HepG2 (cell line): ENCODE measurements at regions not wholly inside any gene's neighbourhood (a gene's known extent, or its start where the extent isn't known, plus 50 kb on each side); places are given as distances from the start of the nearest gene placed in this dataset.

Experiments
- ATAC-seq: fragments of 200-7000 bp; cut with Tn5 transposase; 3 replicates; pipeline ENCODE4 v1.9.1; 2020; ENCODE audit warnings: mild to moderate bottlenecking, moderate library complexity
- BruUV-seq: library from RNA; stranded (reverse); fragments of 400-500 nt; replicated peaks from 2 replicates; lab custom pipeline; 2021; lab: Mats Ljungman, UMichigan
- CTCF ChIA-PET: fragments of 300-600 bp; formaldehyde crosslinking; extraction: SDS; loops from one replicate; lab custom pipeline; 2021; ENCODE audit warnings: low total read pairs, inconsistent platforms, low intra/inter-chr PET ratio; lab: Yijun Ruan, JAX
- POLR2A ChIA-PET: fragments of 350-600 bp; sonication (Branson Sonifier 250); formaldehyde crosslinking; loops from one replicate; lab custom pipeline; 2020; ENCODE audit warnings: antibody characterized with exemption, inconsistent platforms; lab: Yijun Ruan, JAX
- DNase-seq: peaks from one replicate; pipeline ENCODE4 v3.0.0-alpha.2; 2015; ENCODE audit warnings: low spot score
- FAIRE-seq: peaks from 3 replicates; lab custom pipeline; 2011; peaks lifted over from hg19 to GRCh38; lab: Jason Lieb, UNC
- H2AFZ ChIP-seq: one replicate; pipeline ENCODE4 v1.6.1; 2011; ENCODE audit warnings: low read length, inconsistent platforms
- H3K27ac ChIP-seq: fragments of 300-600 bp; 3 replicates; pipeline ENCODE4 v1.8.0; 2011; ENCODE audit warnings: mixed run types, mild to moderate bottlenecking, mixed read lengths, low read length, inconsistent platforms; ENCODE audit not compliant: insufficient read depth; ENCODE audit errors: extremely low read length
- H3K27me3 ChIP-seq, 2 experiments: fragments of 200-600 bp in 1 of 2; 2 replicates in 1 of 2; 3 replicates in 1 of 2; pipeline versions ENCODE4 v1.6.0 to v1.8.0; 2011; ENCODE audit warnings: low read length in 2 of 2, mild to moderate bottlenecking in 2 of 2, moderate library complexity in 2 of 2, inconsistent platforms in 1 of 2; ENCODE audit not compliant: insufficient read depth in 2 of 2, control insufficient read depth in 1 of 2
- H3K36me3 ChIP-seq, 2 experiments: fragments of 200-600 bp in 1 of 2; replicated peaks in 1 of 2; 2 replicates in 1 of 2; 3 replicates in 1 of 2; pipeline versions ENCODE4 v1.5.1 to v1.8.0; 2011; ENCODE audit warnings: low read length in 2 of 2, inconsistent platforms in 1 of 2; ENCODE audit not compliant: insufficient read depth in 2 of 2, control insufficient read depth in 1 of 2
- H3K4me1 ChIP-seq: 2 replicates; pipeline ENCODE4 v1.5.1; 2012; ENCODE audit warnings: low read length, inconsistent platforms; ENCODE audit not compliant: insufficient read depth
- H3K4me2 ChIP-seq: 2 replicates; pipeline ENCODE4 v1.6.0; 2011; ENCODE audit warnings: low read depth, low read length, inconsistent platforms
- H3K4me3 ChIP-seq, 3 experiments: fragments of 200-600 bp in 1 of 3; sonication (generic), shearing (Covaris generic) in 1 of 3; replicated peaks in 1 of 3; 2 replicates each; pipeline ENCODE4 v1.5.1; 2011 to 2016; ENCODE audit warnings: low read length in 3 of 3, inconsistent platforms in 2 of 3, low read depth in 2 of 3, mild to moderate bottlenecking in 2 of 3, control low read depth in 1 of 3, mixed read lengths in 1 of 3; ENCODE audit not compliant: insufficient read depth in 1 of 3
- H3K79me2 ChIP-seq: one replicate; pipeline ENCODE4 v1.6.1; 2011; ENCODE audit warnings: low read length, inconsistent platforms; ENCODE audit not compliant: insufficient read depth
- H3K9ac ChIP-seq: 2 replicates; pipeline ENCODE4 v1.6.0; 2011; ENCODE audit warnings: mild to moderate bottlenecking, low read depth, low read length, inconsistent platforms; ENCODE audit not compliant: insufficient read depth
- H3K9me3 ChIP-seq: 2 replicates; pipeline ENCODE4 v1.5.1; 2012; ENCODE audit warnings: mild to moderate bottlenecking, low read length
- H4K20me1 ChIP-seq: 2 replicates; pipeline ENCODE4 v1.6.0; 2011; ENCODE audit warnings: inconsistent platforms, mild to moderate bottlenecking, low read length, moderate library complexity; ENCODE audit not compliant: insufficient read depth
- EHMT2 ChIP-seq: fragments of 200-600 bp; sonication (generic); IDR thresholded peaks from 2 replicates; pipeline ENCODE4 v1.7.0; 2017; ENCODE audit warnings: antibody characterized with exemption, low read depth, low read length, borderline replicate concordance
- MYC ChIP-seq: sonication (generic); formaldehyde crosslinking; IDR thresholded peaks from 2 replicates; pipeline ENCODE4 v1.9.0; 2021; ENCODE audit warnings: missing genetic modification reagents, borderline replicate concordance
- ZNF616 ChIP-seq: sonication (generic); formaldehyde crosslinking; IDR thresholded peaks from 2 replicates; pipeline ENCODE4 v1.5.0; 2020; ENCODE audit warnings: low read depth, mild to moderate bottlenecking, missing genetic modification reagents
- ZNF891 ChIP-seq: sonication (generic); formaldehyde crosslinking; IDR thresholded peaks from 2 replicates; pipeline ENCODE4 v1.5.0; 2020; ENCODE audit warnings: mild to moderate bottlenecking, missing genetic modification reagents
- WGBS: methylation state at CpG from one replicate; pipeline ENCODE4 v1.1.6; 2017; ENCODE audit warnings: low lambda C conversion rate; 5-methylcytosine and 5-hydroxymethylcytosine counted together
- in situ Hi-C: cut with HindIII; loops from 2 replicates; pipeline ENCODE4 v1.10.0; 2017; ENCODE audit warnings: low pct_unique_long_range_greater_than_20kb; ENCODE audit not compliant: extremely low pct_ligation_motif_present
- intact Hi-C: fragments of 100-400 bp; cut with micrococcal nuclease; formaldehyde crosslinking; loops from one replicate; pipeline ENCODE4 v1.10.0; 2022; ENCODE audit not compliant: unreplicated experiment
- TF ChIP-seq, protein P1 (sequence below): sonication (generic); formaldehyde crosslinking; IDR thresholded peaks from 2 replicates; pipeline ENCODE4; 2020; ENCODE audit warnings: missing genetic modification reagents, mild to moderate bottlenecking, borderline replicate concordance
- TF ChIP-seq, protein P2 (sequence below): sonication (generic); formaldehyde crosslinking; IDR thresholded peaks from 2 replicates; pipeline ENCODE4 v1.5.0; 2020; ENCODE audit warnings: mild to moderate bottlenecking, missing genetic modification reagents

DNA sequence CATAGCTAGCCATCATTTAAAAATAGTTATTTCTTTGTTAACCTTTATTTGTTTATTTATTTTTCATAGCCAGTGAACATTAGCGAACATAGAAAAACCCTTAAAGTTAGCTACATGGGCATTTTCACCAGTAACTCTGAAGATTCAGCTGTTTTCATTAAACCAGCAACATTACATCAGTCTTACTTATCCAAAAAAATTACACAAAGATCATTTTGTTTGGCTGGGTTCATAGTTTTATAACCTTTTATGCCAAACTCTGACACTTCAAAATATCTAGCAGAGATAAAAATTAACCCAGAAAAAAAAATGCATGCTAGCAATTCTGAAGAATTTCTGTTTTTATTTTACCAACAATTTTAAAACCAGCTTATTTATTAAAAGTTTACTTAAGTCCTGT lies 784.1 kb downstream of the PCDH18 start:
- in situ Hi-C loops = no loop called here
- Histone ChIP-seq H3K9me3 (no peaks in the 10 kb centered on the region), H3K4me2 (no peak overlapping the region), H3K27me3 (no peaks in the 10 kb centered on the region), H4K20me1 (no peaks in the 10 kb centered on the region), H3K27ac (no peak overlapping the region), H3K4me3 (no peak overlapping the region), H3K36me3 (no peaks in the 10 kb centered on the region), H3K4me1 (no peaks in the 10 kb centered on the region), H3K79me2 (no peaks in the 10 kb centered on the region), H3K9ac (no peak overlapping the region), H2AFZ (no peak overlapping the region)
- ATAC-seq (no peak), FAIRE-seq (no peak), DNase-seq (no peak)
- BruUV-seq = no TSS peak
- POLR2A ChIA-PET = no interaction called here
- no peak for TF ChIP-seq ZNF616 (CRISPR knock-in tag)
- no peak for TF ChIP-seq ZNF891 (CRISPR knock-in tag)
- TF ChIP-seq EHMT2 = no peak
- TF ChIP-seq, protein P1, sequence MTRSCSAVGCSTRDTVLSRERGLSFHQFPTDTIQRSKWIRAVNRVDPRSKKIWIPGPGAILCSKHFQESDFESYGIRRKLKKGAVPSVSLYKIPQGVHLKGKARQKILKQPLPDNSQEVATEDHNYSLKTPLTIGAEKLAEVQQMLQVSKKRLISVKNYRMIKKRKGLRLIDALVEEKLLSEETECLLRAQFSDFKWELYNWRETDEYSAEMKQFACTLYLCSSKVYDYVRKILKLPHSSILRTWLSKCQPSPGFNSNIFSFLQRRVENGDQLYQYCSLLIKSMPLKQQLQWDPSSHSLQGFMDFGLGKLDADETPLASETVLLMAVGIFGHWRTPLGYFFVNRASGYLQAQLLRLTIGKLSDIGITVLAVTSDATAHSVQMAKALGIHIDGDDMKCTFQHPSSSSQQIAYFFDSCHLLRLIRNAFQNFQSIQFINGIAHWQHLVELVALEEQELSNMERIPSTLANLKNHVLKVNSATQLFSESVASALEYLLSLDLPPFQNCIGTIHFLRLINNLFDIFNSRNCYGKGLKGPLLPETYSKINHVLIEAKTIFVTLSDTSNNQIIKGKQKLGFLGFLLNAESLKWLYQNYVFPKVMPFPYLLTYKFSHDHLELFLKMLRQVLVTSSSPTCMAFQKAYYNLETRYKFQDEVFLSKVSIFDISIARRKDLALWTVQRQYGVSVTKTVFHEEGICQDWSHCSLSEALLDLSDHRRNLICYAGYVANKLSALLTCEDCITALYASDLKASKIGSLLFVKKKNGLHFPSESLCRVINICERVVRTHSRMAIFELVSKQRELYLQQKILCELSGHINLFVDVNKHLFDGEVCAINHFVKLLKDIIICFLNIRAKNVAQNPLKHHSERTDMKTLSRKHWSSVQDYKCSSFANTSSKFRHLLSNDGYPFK (CRISPR knock-in tag) = no peak
- TF ChIP-seq, protein P2, sequence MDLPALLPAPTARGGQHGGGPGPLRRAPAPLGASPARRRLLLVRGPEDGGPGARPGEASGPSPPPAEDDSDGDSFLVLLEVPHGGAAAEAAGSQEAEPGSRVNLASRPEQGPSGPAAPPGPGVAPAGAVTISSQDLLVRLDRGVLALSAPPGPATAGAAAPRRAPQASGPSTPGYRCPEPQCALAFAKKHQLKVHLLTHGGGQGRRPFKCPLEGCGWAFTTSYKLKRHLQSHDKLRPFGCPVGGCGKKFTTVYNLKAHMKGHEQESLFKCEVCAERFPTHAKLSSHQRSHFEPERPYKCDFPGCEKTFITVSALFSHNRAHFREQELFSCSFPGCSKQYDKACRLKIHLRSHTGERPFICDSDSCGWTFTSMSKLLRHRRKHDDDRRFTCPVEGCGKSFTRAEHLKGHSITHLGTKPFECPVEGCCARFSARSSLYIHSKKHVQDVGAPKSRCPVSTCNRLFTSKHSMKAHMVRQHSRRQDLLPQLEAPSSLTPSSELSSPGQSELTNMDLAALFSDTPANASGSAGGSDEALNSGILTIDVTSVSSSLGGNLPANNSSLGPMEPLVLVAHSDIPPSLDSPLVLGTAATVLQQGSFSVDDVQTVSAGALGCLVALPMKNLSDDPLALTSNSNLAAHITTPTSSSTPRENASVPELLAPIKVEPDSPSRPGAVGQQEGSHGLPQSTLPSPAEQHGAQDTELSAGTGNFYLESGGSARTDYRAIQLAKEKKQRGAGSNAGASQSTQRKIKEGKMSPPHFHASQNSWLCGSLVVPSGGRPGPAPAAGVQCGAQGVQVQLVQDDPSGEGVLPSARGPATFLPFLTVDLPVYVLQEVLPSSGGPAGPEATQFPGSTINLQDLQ (CRISPR knock-in tag) = no peak
- TF ChIP-seq MYC (CRISPR knock-in tag) = no peak
- intact Hi-C loops = no loop called here
- WGBS = 38% methylated on average over 1 of the region's 1 CpG
- CTCF ChIA-PET = no interaction called here
